Panc1 (cell line): ENCODE measurements at regions not wholly inside any gene's neighbourhood (a gene's known extent, or its start where the extent isn't known, plus 50 kb on each side); places are given as distances from the start of the nearest gene placed in this dataset.

ENCODE experiments used
- ATAC-seq: fragments of 200-7000 bp; cut with Tn5 transposase; 2 replicates; pipeline ENCODE4 v1.9.1; 2020; ENCODE audit warnings: mild to moderate bottlenecking, moderate library complexity
- BruUV-seq: library from RNA; stranded (reverse); fragments of 400-500 nt; replicated peaks from 2 replicates; lab custom pipeline; 2021; lab: Mats Ljungman, UMichigan
- CTCF ChIA-PET: fragments of 300-600 bp; sonication (Branson Sonifier 250); formaldehyde crosslinking; loops from one replicate; lab custom pipeline; 2022; ENCODE audit warnings: antibody characterized with exemption; lab: Charles Lee
- POLR2A ChIA-PET: fragments of 300-600 bp; sonication (Branson Sonifier 250); formaldehyde crosslinking; loops from one replicate; lab custom pipeline; 2022; ENCODE audit warnings: antibody characterized with exemption; lab: Charles Lee
- DNase-seq: peaks from one replicate; pipeline ENCODE4 v3.0.0-alpha.2; 2010; ENCODE audit warnings: low read depth, low spot score
- H3K27ac ChIP-seq: 2 replicates; pipeline ENCODE4 v1.5.1; 2011; ENCODE audit warnings: mild to moderate bottlenecking, low read length, inconsistent platforms
- H3K27me3 ChIP-seq: fragments of 200-500 bp; sonication (Bioruptor generic); 2 replicates; pipeline ENCODE4 v1.6.0; 2014; ENCODE audit warnings: low read length, inconsistent platforms; ENCODE audit not compliant: control insufficient read depth, insufficient read depth
- H3K36me3 ChIP-seq: fragments of 200-500 bp; sonication (Bioruptor generic); 2 replicates; pipeline ENCODE4 v1.5.1; 2014; ENCODE audit warnings: inconsistent platforms, mild to moderate bottlenecking, low read length, moderate library complexity; ENCODE audit not compliant: control insufficient read depth, insufficient read depth
- H3K4me1 ChIP-seq: 2 replicates; pipeline ENCODE4 v1.5.1; 2011; ENCODE audit warnings: inconsistent platforms, mild to moderate bottlenecking, low read length, moderate library complexity; ENCODE audit not compliant: control insufficient read depth, insufficient read depth
- H3K4me3 ChIP-seq, 2 experiments: 2 replicates each; pipeline ENCODE4 v1.5.1; 2011 to 2012; ENCODE audit warnings: low read depth in 2 of 2, low read length in 2 of 2, mild to moderate bottlenecking in 2 of 2, inconsistent platforms in 1 of 2, moderate library complexity in 1 of 2
- H3K9me3 ChIP-seq: fragments of 200-500 bp; sonication (Bioruptor generic); 2 replicates; pipeline ENCODE4 v1.5.1; 2014; ENCODE audit warnings: low read depth, mild to moderate bottlenecking, inconsistent platforms, low read length, moderate library complexity; ENCODE audit not compliant: control insufficient read depth, insufficient read depth
- CTCF ChIP-seq: fragments of 450-650 bp; IDR thresholded peaks from 2 replicates; pipeline ENCODE4 v1.5.1; 2017; ENCODE audit warnings: mild to moderate bottlenecking
- POLR2AphosphoS5 ChIP-seq: IDR thresholded peaks from 2 replicates; pipeline ENCODE4 v1.6.1; 2012; ENCODE audit warnings: mild to moderate bottlenecking, low read depth, low read length, moderate library complexity
- REST ChIP-seq, 2 experiments: IDR thresholded peaks; 2 replicates each; pipeline ENCODE4 v1.6.1; 2011 to 2012; ENCODE audit warnings: low read depth in 2 of 2, control low read depth in 1 of 2, low read length in 1 of 2, mild to moderate bottlenecking in 1 of 2, moderate library complexity in 1 of 2; ENCODE audit not compliant: insufficient read depth in 1 of 2
- SIN3A ChIP-seq: IDR thresholded peaks from 2 replicates; pipeline ENCODE4 v1.6.1; 2012; ENCODE audit warnings: low read depth, mild to moderate bottlenecking, low read length, moderate library complexity, borderline replicate concordance; ENCODE audit not compliant: insufficient read depth
- TCF7L2 ChIP-seq: IDR thresholded peaks from 2 replicates; pipeline ENCODE4 v1.6.1; 2011; ENCODE audit warnings: mild to moderate bottlenecking, low read depth, low read length, inconsistent platforms
- in situ Hi-C: cut with HindIII; loops from 2 replicates; pipeline ENCODE4 v1.10.0; 2016; ENCODE audit warnings: low sequenced_read_pairs, low pct_unique_long_range_greater_than_20kb
- intact Hi-C: fragments of 100-400 bp; cut with micrococcal nuclease; formaldehyde crosslinking; loops from one replicate; pipeline ENCODE4 v1.10.0; 2022; ENCODE audit not compliant: unreplicated experiment

- POLR2A ChIA-PET = no interaction called here
- H3K4me1 ChIP-seq = no peaks in the 10 kb centered on the region
- no peak for ATAC-seq
- H3K27me3 ChIP-seq = no peaks in the 10 kb centered on the region
- no peaks in the 10 kb centered on the region for H3K9me3 ChIP-seq
- CTCF ChIA-PET = no interaction called here
- H3K36me3 ChIP-seq = no peaks in the 10 kb centered on the region
- in situ Hi-C loops = no loop called here
- H3K4me3 ChIP-seq = no peak overlapping the region
- intact Hi-C loops = no loop called here
- TF ChIP-seq REST (IDR thresholded peaks at IDR 0.05; ENCODE audit: insufficient read depth in 1 of 2, low read depth in 2 of 2, low read length in 1 of 2) (no peak), CTCF (no peak), SIN3A (no peak), POLR2AphosphoS5 (no peak), TCF7L2 (no peak)
- no TSS peak for BruUV-seq
- no peak for DNase-seq
- no peak overlapping the region for H3K27ac ChIP-seq
These were observed 2010.0 kb upstream of the WWC1 start for GRCh38 chr5:166281433-166281832.

- no peaks in the 10 kb centered on the region for H3K4me1 ChIP-seq
- in situ Hi-C loops (no loop called here), intact Hi-C loops (no loop called here)
- no peaks in the 10 kb centered on the region for H3K36me3 ChIP-seq
- no peaks in the 10 kb centered on the region for H3K9me3 ChIP-seq
- H3K27me3 ChIP-seq = no peaks in the 10 kb centered on the region; the same call in 1 of the 2 replicates
- BruUV-seq = no TSS peak
- H3K27ac ChIP-seq = no peak overlapping the region
- CTCF ChIA-PET = no interaction called here
- TF ChIP-seq REST (IDR thresholded peaks at IDR 0.05; ENCODE audit: insufficient read depth in 1 of 2, low read depth in 2 of 2, low read length in 1 of 2) = no peak
- TF ChIP-seq TCF7L2 = no peak
- no peak for TF ChIP-seq SIN3A
- TF ChIP-seq POLR2AphosphoS5 = no peak
- TF ChIP-seq CTCF = no peak
- ATAC-seq (no peak), DNase-seq (no peak)
- no peak overlapping the region for H3K4me3 ChIP-seq
- POLR2A ChIA-PET = no interaction called here
These were observed 2008.5 kb upstream of the WWC1 start for GRCh38 chr5:166282939-166283338.
